GM23338 (cell line): ENCODE measurements at regions not wholly inside any gene's neighbourhood (a gene's known extent, or its start where the extent isn't known, plus 50 kb on each side); places are given as distances from the start of the nearest gene placed in this dataset.

Experiments
- ATAC-seq: fragments of 200-7000 bp; cut with Tn5 transposase; 3 replicates; pipeline ENCODE4 v1.9.1; 2020
- DNase-seq: peaks from one replicate; pipeline ENCODE4 v3.0.0-alpha.2; 2015; ENCODE audit warnings: low spot score
- H2AFZ ChIP-seq: fragments of 200-600 bp; sonication (generic); 2 replicates; pipeline ENCODE4 v1.8.0; 2016; ENCODE audit warnings: antibody characterized with exemption, mild to moderate bottlenecking, moderate library complexity
- H3F3A ChIP-seq: fragments of 200-600 bp; sonication (generic); replicated peaks from 2 replicates; pipeline ENCODE4 v1.8.0; 2017; ENCODE audit warnings: antibody characterized with exemption, mixed run types, low read depth
- H3K27ac ChIP-seq: fragments of 200-600 bp; sonication (generic); 2 replicates; pipeline ENCODE4 v1.6.1; 2016; ENCODE audit warnings: low read depth
- H3K27me3 ChIP-seq: fragments of 200-600 bp; sonication (generic); 2 replicates; pipeline ENCODE4 v1.8.0; 2016; ENCODE audit warnings: mild to moderate bottlenecking, mixed run types, moderate library complexity; ENCODE audit not compliant: insufficient read depth
- H3K36me3 ChIP-seq: fragments of 200-600 bp; sonication (generic); 2 replicates; pipeline ENCODE4 v1.8.0; 2016; ENCODE audit warnings: mild to moderate bottlenecking; ENCODE audit not compliant: insufficient read depth
- H3K4me1 ChIP-seq: fragments of 200-600 bp; sonication (generic); 2 replicates; pipeline ENCODE4 v1.8.0; 2016; ENCODE audit warnings: mild to moderate bottlenecking, moderate library complexity; ENCODE audit not compliant: insufficient read depth
- H3K4me2 ChIP-seq: fragments of 200-600 bp; sonication (generic); 2 replicates; pipeline ENCODE4 v1.7.1; 2017; ENCODE audit warnings: mixed run types
- H3K4me3 ChIP-seq: fragments of 200-600 bp; sonication (generic); 2 replicates; pipeline ENCODE4 v1.6.1; 2016; ENCODE audit warnings: mixed run types
- H3K79me2 ChIP-seq: fragments of 200-600 bp; sonication (generic); replicated peaks from 2 replicates; pipeline ENCODE4 v1.8.0; 2017; ENCODE audit warnings: mild to moderate bottlenecking; ENCODE audit not compliant: insufficient read depth
- H3K9me2 ChIP-seq: fragments of 200-600 bp; sonication (generic); 2 replicates; pipeline ENCODE4 v1.8.0; 2017; ENCODE audit not compliant: insufficient read depth
- H4K20me1 ChIP-seq: fragments of 200-600 bp; sonication (generic); replicated peaks from 2 replicates; pipeline ENCODE4 v1.8.0; 2017; ENCODE audit warnings: mild to moderate bottlenecking; ENCODE audit not compliant: insufficient read depth
- H3K27ac Mint-ChIP-seq: 2 replicates; pipeline ENCODE4 v1.8.0; 2020; ENCODE audit warnings: inconsistent platforms, mild to moderate bottlenecking, moderate library complexity, mixed read lengths
- H3K27me3 Mint-ChIP-seq: 3 replicates; pipeline ENCODE4 v1.8.0; 2022; ENCODE audit warnings: low read depth, mild to moderate bottlenecking, moderate library complexity, mixed read lengths, inconsistent platforms; ENCODE audit not compliant: insufficient read depth, poor library complexity
- H3K36me3 Mint-ChIP-seq: 3 replicates; pipeline ENCODE4 v1.8.0; 2021; ENCODE audit warnings: low read depth, mild to moderate bottlenecking, inconsistent platforms, moderate library complexity, mixed read lengths
- H3K4me1 Mint-ChIP-seq: 3 replicates; pipeline ENCODE4 v1.8.0; 2020; ENCODE audit warnings: mild to moderate bottlenecking, inconsistent platforms, mixed read lengths
- H3K4me3 Mint-ChIP-seq: 3 replicates; pipeline ENCODE4 v1.8.0; 2021; ENCODE audit warnings: moderate library complexity, mild to moderate bottlenecking, inconsistent platforms, mixed read lengths
- H3K9me3 Mint-ChIP-seq: 3 replicates; pipeline ENCODE4 v1.8.0; 2020; ENCODE audit warnings: moderate library complexity, mild to moderate bottlenecking, inconsistent platforms, mixed read lengths
- CREB1 ChIP-seq: fragments of 250-450 bp; sonication (Bioruptor Pico); IDR thresholded peaks from 2 replicates; pipeline ENCODE4 v1.5.0; 2020; ENCODE audit warnings: low read depth, mild to moderate bottlenecking, moderate library complexity
- CTCF ChIP-seq, 2 experiments: fragments of 200-600 bp in 1 of 2; sonication (generic) in 1 of 2; conservative IDR thresholded peaks; 2 replicates each; pipeline versions ENCODE4 v1.5.1 to v1.6.1; 2016 to 2017; ENCODE audit warnings: antibody characterized with exemption in 2 of 2, low read depth in 2 of 2, mild to moderate bottlenecking in 2 of 2, moderate library complexity in 1 of 2
- ETS1 ChIP-seq: IDR thresholded peaks from 2 replicates; pipeline ENCODE4 v1.6.1; 2016; ENCODE audit warnings: antibody characterized with exemption
- EZH2 ChIP-seq: fragments of 200-600 bp; sonication (generic); IDR thresholded peaks from one replicate; pipeline ENCODE4 v1.8.0; 2017; ENCODE audit warnings: antibody characterized with exemption, mild to moderate bottlenecking, low read depth; ENCODE audit not compliant: unreplicated experiment
- EZH2phosphoT487 ChIP-seq: fragments of 200-600 bp; sonication (generic); IDR thresholded peaks from one replicate; pipeline ENCODE4 v1.8.1; 2018; ENCODE audit warnings: antibody characterized with exemption; ENCODE audit not compliant: unreplicated experiment
- JUNB ChIP-seq: IDR thresholded peaks from one replicate; pipeline ENCODE4 v1.6.1; 2016; ENCODE audit warnings: antibody characterized with exemption; ENCODE audit not compliant: unreplicated experiment
- NANOG ChIP-seq: IDR thresholded peaks from 2 replicates; pipeline ENCODE4 v1.6.1; 2016; ENCODE audit warnings: antibody characterized with exemption, borderline replicate concordance
- POLR2AphosphoS5 ChIP-seq: IDR thresholded peaks from 2 replicates; pipeline ENCODE4 v1.6.1; 2016; ENCODE audit warnings: antibody characterized with exemption, low read depth
- REST ChIP-seq: IDR thresholded peaks from one replicate; pipeline ENCODE4 v1.6.1; 2018; ENCODE audit warnings: antibody characterized with exemption; ENCODE audit not compliant: unreplicated experiment
- STAT1 ChIP-seq: IDR thresholded peaks from one replicate; pipeline ENCODE4 v1.6.1; 2016; ENCODE audit warnings: antibody characterized with exemption; ENCODE audit not compliant: unreplicated experiment
- ZNF114 ChIP-seq: fragments of 250-450 bp; sonication (Bioruptor Pico); IDR thresholded peaks from 2 replicates; pipeline ENCODE4 v1.5.0; 2020; ENCODE audit warnings: mild to moderate bottlenecking, moderate library complexity
- ZNF331 ChIP-seq: fragments of 250-450 bp; sonication (Bioruptor Pico); IDR thresholded peaks from 2 replicates; pipeline ENCODE4 v1.5.0; 2020; ENCODE audit warnings: low read depth, mild to moderate bottlenecking, moderate library complexity
- ZNF462 ChIP-seq: fragments of 250-450 bp; sonication (Bioruptor Pico); IDR thresholded peaks from 2 replicates; pipeline ENCODE4 v1.5.0; 2020; ENCODE audit warnings: mild to moderate bottlenecking, moderate library complexity

- Mint-ChIP-seq H3K27ac (no peak overlapping the region), H3K9me3 (peaks cover 7% of the 10 kb centered on the region), H3K4me1 (no peaks in the 10 kb centered on the region), H3K36me3 (no peaks in the 10 kb centered on the region), H3K27me3 (peaks cover 3% of the 10 kb centered on the region), H3K4me3 (no peak overlapping the region)
- H3K4me1 ChIP-seq: no peaks in the 10 kb centered on the region
- H3K27me3 ChIP-seq: no peaks in the 10 kb centered on the region
- no peak overlapping the region for H2AFZ ChIP-seq
- no peak overlapping the region for H3K27ac ChIP-seq
- no peaks in the 10 kb centered on the region for H3K36me3 ChIP-seq
- H4K20me1 ChIP-seq: no peaks in the 10 kb centered on the region
- no peaks in the 10 kb centered on the region; the same call in 1 of the 2 replicates for H3K9me2 ChIP-seq
- ATAC-seq (no peak), DNase-seq (no peak)
- H3K79me2 ChIP-seq: no peaks in the 10 kb centered on the region
- no peak overlapping the region for H3K4me3 ChIP-seq
- no peak overlapping the region for H3K4me2 ChIP-seq
- H3F3A ChIP-seq: no peaks in the 10 kb centered on the region
- no peak for TF ChIP-seq STAT1
- no peak for TF ChIP-seq CTCF (conservative IDR thresholded peaks at IDR 0.05; ENCODE audit: low read depth in 2 of 2)
- TF ChIP-seq CREB1: no peak
- no peak for TF ChIP-seq EZH2
- no peak for TF ChIP-seq EZH2phosphoT487
- TF ChIP-seq ETS1: no peak
- no peak for TF ChIP-seq JUNB
- TF ChIP-seq ZNF114 (CRISPR knock-in tag): no peak
- TF ChIP-seq ZNF462 (CRISPR knock-in tag): no peak
- TF ChIP-seq ZNF331: no peak
- no peak for TF ChIP-seq NANOG
- no peak for TF ChIP-seq POLR2AphosphoS5
- TF ChIP-seq REST: no peak
Measured at GRCh38 chr2:238722883-238723282, 125.0 kb upstream of the TWIST2 start.
